ENCODE measurements at regions not wholly inside any gene's neighbourhood (a gene's known extent, or its start where the extent isn't known, plus 50 kb on each side); places are given as distances from the start of the nearest gene placed in this dataset.
A peak's percentile ranks its signal among the peaks of the same experiment; 100 is the strongest.

- ChIA-PET CTCF (interaction anchor here (1.1 to 1.9 kb wide), 4 partner anchors 16 to 761 kb away, joined by 3 to 10 read pairs (median 4); no protein-coding TSS in a partner anchor), POLR2A (no interaction called here)
- DNase-seq (ENCODE audit: extremely low spot score): no peak
- TF ChIP-seq, protein P1, sequence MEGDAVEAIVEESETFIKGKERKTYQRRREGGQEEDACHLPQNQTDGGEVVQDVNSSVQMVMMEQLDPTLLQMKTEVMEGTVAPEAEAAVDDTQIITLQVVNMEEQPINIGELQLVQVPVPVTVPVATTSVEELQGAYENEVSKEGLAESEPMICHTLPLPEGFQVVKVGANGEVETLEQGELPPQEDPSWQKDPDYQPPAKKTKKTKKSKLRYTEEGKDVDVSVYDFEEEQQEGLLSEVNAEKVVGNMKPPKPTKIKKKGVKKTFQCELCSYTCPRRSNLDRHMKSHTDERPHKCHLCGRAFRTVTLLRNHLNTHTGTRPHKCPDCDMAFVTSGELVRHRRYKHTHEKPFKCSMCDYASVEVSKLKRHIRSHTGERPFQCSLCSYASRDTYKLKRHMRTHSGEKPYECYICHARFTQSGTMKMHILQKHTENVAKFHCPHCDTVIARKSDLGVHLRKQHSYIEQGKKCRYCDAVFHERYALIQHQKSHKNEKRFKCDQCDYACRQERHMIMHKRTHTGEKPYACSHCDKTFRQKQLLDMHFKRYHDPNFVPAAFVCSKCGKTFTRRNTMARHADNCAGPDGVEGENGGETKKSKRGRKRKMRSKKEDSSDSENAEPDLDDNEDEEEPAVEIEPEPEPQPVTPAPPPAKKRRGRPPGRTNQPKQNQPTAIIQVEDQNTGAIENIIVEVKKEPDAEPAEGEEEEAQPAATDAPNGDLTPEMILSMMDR (IDR thresholded peaks at IDR 0.05; ENCODE audit: control extremely low read depth, extremely low read depth, low read depth, missing control alignments): no peak
These were observed 274.7 kb downstream of the RPLP1 start for GRCh38 chr15:69727121-69727924.

GRCh38 chr15:69729167-69729748, 276.6 kb downstream of the RPLP1 start:
- DNase-seq (ENCODE audit: extremely low spot score): peak; percentile 60
- CTCF ChIA-PET: interaction anchor here (0.9 to 1.9 kb wide), 8 partner anchors 9 to 802 kb away, joined by 3 to 10 read pairs (median 4); no protein-coding TSS in a partner anchor
- TF ChIP-seq, protein P1 (IDR thresholded peaks at IDR 0.05; ENCODE audit: control extremely low read depth, extremely low read depth, low read depth, missing control alignments): peak; percentile 70
- POLR2A ChIA-PET: no interaction called here

DNA sequence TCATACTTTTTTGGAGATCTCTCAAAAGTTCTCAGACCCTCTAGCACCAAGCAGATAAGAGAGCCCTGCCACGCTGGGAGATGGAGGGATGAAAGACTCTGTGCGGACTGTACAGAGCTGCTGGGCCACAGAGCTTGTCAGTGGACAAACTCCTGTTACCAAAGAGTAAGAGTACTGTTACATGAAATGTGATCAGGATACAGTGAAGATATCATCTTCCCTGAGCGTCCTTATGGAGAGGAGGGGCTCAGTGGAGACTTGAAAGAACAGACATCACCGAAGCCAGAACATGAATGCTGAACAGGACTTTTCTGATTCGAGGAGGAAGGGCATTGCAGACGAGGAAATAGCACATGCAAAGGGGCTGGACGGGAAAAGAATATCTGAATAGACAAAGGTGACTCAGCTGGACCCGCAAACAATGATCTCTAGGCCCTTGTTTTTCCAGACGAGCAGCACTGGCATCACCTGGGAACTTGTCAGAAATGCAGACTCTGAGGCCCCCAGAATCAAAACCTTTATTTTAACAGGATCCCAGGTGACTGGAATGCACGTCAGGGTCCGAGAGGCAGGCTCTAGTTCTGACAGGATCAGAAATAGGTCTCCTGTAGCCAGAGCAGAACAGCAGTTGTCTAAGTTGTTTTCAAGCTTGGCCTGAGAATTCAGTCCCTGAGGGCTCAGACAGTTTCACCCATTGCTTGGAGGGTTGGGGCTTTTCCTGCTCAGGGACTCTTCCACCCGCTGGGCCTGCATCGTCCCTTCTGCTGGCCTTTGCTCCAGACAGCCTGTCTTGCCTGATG, 277.9 kb downstream of the RPLP1 start:
- CTCF ChIA-PET: interaction anchor here (1.1 to 2.2 kb wide), 3 partner anchors 9 to 757 kb away, joined by 3 to 8 read pairs (median 3); no protein-coding TSS in a partner anchor
- TF ChIP-seq, protein P1 (IDR thresholded peaks at IDR 0.05; ENCODE audit: control extremely low read depth, extremely low read depth, low read depth, missing control alignments): no peak
- no peak for DNase-seq (ENCODE audit: extremely low spot score)
- POLR2A ChIA-PET: no interaction called here

DNA sequence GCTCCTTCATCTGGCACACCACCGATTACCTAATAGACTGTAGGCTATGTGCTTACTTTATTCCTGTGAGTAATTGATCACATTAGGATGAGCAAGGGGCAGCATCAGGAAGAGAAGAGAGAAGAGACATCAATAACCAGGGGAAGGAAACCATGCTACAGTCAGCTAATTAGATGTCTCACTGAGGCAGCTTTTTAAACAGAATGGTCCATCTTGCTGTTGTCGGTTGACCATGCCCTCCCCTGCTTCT, 278.4 kb downstream of the RPLP1 start:
- TF ChIP-seq, protein P1 (IDR thresholded peaks at IDR 0.05; ENCODE audit: control extremely low read depth, extremely low read depth, low read depth, missing control alignments): no peak
- ChIA-PET POLR2A (no interaction called here), CTCF (interaction anchor here (1.1 to 2.2 kb wide), 3 partner anchors 9 to 757 kb away, joined by 3 to 8 read pairs (median 3); no protein-coding TSS in a partner anchor)
- DNase-seq (ENCODE audit: extremely low spot score): no peak

- no peak for DNase-seq (ENCODE audit: extremely low spot score)
- POLR2A ChIA-PET: no interaction called here
- CTCF ChIA-PET: interaction anchor here (1.1 to 2.8 kb wide), 4 partner anchors 8 to 756 kb away, joined by 3 to 10 read pairs (median 6); no protein-coding TSS in a partner anchor
- TF ChIP-seq, protein P1 (IDR thresholded peaks at IDR 0.05; ENCODE audit: control extremely low read depth, extremely low read depth, low read depth, missing control alignments): no peak
These were observed 279.0 kb downstream of the RPLP1 start for GRCh38 chr15:69731581-69731980.

DNA sequence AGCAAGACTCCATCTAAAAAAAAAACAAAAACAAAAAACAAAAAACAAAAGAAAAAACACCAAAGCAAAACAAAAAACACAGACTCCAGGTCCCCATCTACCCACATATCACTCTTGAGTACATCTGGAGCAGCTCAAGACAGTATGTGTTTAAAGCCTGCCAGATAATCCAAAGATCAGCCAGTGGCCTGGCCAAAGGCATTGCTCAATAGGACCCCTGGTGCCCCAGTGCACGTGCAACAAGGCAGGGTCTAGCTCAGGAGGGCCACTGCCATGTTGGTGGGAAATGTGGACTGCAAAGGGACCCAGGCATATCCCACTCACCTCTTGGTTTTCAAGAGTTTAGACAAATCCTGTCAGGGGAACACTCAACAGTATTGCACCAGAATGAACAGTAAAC, 279.5 kb downstream of the RPLP1 start:
- TF ChIP-seq, protein P1 (IDR thresholded peaks at IDR 0.05; ENCODE audit: control extremely low read depth, extremely low read depth, low read depth, missing control alignments): no peak
- CTCF ChIA-PET: interaction anchor here (1.4 to 2.8 kb wide), 4 partner anchors 8 to 20 kb away, joined by 3 to 10 read pairs (median 6); no protein-coding TSS in a partner anchor
- DNase-seq (ENCODE audit: extremely low spot score): no peak
- POLR2A ChIA-PET: no interaction called here

All from GM10248 (cell line).